Hematopoietic multipotent progenitor cell (in vitro differentiated cells): ENCODE measurements at regions not wholly inside any gene's neighbourhood (a gene's known extent, or its start where the extent isn't known, plus 50 kb on each side); places are given as distances from the start of the nearest gene placed in this dataset.
"Not testable (repeated sequence)": the region's sequence is repeated elsewhere in the genome, so short reads cannot be mapped to it uniquely, and the experiment has no call there.

Source experiments
- DNase-seq, 3 donors: peaks; one replicate each; pipeline ENCODE4 v3.0.0-alpha.2; 2011 to 2015; ENCODE audit warnings: low read depth in 2 of 3, low spot score in 2 of 3

DNA sequence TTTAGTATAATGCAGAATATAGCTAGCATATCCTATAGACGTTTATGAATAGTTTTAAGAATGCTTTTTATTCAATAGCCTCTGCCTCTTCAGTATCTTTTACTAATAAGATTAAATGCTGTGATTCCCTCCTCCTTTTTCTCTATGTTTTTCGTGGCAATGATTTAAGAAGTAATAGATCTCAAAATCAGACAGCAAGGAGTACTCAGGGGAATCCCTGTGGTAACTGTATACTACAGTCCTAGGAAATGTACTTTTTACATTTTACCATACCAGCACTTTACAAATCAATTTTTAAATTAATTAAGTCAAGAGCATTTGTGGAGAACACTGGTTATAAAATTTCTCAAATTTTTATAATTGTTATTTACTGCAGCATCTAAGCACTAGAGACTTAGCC lies 240.6 kb upstream of the CAND1 start:
- DNase-seq, result no peak

DNA sequence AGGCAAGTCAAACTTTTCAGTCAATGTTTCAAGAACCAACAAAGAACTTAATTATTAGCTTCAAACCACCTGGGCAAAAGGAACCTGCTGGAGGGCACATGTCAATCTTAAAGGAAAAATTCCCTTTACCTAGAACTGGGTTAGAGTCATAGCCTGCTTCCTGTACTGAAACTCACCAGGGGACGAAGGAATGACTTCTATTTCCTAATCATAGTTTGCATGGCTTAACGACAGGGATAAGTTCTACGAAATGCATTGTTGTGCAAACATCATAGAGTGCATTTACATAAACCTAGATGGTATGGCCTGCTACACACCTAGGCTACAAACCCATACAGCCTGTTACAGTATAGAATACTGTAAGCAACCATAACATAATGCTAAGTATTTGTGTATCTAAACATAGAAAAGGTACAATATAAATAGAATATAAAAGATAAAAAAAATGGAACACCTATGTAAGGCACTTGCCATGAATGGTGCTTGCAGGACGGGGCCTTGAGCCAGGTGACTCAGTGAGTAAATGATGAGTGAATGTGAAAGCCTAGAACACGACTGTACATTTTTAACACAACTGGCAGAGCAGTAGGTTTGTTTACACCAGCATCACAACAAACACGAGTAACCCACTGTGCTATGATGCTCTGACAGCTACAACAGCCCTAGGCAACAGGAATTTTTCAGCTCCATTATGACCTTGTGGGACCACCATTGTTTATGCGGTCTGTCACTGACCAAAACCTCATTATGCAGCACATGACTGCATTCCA lies 234.9 kb upstream of the CAND1 start:
- DNase-seq, result no peak

DNA sequence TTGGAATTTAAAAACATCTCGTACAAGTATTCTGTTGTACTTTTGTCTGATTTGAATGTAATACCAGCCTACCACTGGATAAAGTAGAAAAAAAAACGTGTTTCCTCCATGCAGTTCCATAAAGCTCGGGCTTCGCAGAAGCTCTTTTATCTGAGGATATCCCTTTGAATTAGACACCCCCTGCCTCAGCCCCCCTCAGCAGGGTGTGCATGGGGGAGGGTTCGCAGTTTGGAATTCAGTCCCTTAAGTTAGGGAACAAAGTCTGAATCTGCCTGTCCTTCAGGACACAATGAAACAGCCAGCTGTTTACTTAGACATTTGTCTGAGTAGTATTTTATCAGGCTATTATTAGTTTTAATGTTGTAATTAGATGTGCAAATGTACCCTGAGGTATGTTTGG lies 234.0 kb upstream of the CAND1 start:
- no peak for DNase-seq

DNA sequence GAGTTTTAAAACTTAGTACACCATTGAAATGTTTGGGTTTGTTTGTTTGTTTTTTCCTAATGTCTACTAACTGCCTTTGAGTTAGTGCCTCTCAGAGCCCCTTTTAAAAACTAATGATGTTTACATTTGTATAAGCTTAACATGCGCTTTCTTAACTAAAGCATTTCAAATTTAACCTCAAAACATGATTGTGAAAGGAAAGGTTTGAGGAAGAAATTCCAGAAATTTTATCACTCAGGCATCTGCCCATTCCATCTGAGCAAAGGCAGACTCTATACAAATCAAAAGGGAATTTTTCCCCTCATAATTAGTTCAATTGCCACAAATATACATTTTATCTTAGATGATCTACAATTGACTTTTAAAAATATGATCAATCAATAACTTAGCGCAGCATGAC lies 230.7 kb upstream of the CAND1 start:
- DNase-seq, result no peak

DNA sequence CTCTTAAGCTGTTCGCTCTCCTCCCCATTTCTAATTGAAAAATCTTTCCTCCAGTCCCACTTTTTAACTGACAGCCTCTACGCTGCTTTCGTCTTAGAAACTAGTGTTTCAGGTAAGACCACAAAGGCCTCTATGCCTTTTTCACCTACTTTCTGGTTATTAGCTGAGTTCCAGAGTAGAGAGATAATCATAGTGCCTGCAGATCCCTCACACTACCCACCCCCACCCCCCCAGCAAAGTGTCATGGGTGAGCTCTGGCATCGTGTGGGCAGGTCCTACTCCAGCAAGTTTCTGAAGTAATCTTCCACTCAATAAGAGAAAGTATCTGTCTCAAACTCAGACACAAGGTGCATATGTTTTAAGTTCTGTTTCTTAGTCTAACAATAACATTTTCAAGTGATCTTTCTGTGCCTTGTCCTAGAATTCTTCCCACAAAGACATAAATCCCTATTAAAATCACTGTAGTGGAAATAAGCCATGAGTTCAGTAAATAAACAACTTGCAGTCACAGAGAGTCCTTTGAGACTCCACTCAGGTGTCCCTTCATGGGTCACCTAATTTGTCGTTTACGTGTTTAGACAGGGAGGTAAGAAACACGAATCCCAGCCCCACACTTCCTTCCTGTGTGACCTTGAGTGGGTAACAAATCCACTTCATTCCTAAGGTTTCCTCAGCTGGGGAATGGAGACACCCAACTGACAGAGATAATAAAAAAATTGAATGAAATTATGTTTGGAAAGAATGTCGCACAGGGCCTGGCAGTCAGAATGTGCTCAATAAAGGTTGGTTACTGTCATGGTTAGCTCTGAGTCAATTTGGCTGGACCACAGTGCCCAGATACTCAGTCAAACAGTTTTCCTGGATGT lies 228.9 kb upstream of the CAND1 start:
- DNase-seq, result no peak

DNA sequence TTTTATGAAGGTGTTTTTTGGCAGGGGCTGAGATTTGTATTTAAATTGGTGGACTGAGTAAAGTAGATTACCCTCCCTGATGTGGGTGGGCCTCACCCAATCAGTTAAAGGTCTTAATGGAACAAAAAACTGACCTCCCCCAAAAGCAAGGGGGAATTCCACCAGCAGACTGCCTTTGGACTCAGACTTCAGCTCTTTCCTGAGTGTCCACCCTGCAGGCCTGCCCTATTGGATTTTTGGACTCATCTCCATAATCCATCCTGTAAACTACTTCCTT lies 228.4 kb upstream of the CAND1 start:
- no peak for DNase-seq

DNA sequence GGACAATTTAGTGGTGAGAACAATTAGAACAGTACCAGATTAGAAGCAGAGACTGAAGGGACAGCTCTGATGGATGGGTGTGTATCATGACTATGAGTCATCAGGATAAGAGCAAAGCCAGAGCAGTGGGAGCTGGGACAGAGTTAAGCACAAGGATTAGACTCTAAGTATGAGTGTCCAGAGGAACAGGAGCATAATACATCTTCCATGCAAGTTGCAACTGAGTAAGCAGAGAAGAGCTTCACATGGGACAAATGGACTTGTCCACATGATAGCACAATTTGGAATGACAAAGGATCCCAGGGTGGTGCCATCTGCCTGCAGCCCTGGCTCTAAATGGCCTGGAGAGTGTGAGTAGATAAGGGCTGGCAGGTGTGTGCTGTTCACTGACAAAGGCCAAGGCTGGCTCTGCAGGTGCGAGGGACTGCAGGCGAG lies 226.4 kb upstream of the CAND1 start:
- no peak for DNase-seq

DNA sequence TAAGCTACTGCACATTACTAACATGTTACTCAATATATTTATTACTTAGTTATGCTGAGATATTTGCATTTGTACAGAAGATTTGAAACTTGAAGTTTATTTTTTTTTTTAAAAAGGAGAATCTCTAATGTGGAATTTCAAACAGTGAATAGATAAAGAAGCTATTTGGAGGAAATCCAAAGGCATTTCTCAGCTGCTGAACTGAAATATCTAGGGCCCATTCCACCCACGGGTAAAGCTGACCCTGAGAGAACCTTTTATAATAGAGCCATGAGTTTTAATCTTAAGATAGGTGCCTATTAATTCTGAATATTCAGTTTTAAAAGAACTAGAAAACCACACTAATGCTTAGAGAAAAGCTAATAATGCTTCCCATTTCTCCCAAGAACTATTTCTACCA lies 225.4 kb upstream of the CAND1 start:
- no peak for DNase-seq

DNA sequence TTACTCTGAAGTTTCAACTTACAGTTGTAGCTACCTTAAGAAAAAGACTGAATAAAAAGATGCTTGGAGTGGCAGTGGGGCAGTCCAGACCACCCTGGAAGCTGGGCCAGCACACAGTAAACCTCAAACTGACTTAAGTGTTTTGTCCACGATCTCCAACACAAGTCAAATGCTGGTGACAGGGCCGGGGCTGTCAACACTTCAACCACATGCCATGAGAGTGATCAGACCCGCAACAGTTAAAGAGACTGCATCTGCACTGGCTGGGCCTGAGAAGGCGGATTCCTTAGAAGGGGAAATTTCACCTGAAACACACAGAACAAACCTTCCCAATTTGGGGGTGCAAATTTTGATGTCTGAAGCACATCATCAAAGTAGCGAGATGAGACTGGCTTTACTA lies 223.5 kb upstream of the CAND1 start:
- DNase-seq, result no peak

DNA sequence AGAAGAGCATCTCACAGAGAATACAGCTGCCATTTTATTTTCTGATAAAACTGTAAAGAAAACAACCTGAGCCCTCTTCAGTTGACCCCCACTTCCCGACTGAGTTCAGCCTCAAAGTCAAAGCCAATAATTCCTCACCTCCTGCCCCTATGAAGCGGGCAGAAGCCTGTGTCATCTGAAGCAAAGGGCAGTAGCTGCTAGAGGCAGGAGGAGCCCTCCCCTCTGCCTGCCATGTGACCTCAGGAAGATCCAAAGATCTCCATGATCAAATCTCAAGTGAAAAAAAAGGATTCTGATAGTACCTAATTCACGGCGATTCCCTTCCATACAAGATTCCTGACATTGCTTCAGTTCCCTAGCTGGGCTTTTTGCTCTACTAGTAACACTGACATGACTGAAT lies 223.1 kb upstream of the CAND1 start:
- DNase-seq, result no peak

DNA sequence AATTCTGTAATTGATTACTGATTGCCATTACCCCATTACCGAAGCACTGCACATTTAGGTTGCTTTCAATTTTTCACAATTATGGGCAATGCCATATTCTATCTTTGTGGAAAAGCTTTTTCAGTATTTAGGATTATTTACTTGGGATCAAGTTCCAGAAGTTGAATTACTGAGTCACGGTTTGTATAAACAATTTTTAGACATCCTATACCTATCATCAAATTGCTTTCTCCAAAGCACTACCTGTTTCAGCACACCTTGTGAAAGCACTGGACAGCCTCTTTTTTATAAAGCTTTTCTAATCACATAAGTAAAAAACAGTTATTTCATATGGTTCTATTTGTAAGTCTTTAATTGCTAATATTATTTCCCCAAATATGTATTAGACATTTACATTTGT lies 221.5 kb upstream of the CAND1 start:
- no peak for DNase-seq

DNA sequence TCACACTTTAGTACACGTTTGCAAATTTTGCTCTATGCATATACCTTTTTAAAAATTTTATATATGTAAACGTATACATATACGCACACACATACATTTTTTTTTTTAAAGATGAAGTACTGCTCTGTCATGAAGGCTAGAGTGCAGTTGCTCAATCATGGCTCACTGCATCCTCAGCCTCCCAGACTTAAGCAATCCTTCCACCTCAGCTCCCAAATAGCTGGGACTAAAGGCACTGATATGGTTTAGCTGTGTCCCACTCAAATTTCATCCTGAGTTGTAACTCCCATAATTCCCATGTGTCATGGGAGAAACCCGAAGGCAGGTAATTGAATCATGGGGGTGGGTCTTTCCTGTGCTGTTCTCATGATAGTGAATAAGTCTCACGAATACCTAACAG lies 220.8 kb upstream of the CAND1 start:
- DNase-seq, result no peak

DNA sequence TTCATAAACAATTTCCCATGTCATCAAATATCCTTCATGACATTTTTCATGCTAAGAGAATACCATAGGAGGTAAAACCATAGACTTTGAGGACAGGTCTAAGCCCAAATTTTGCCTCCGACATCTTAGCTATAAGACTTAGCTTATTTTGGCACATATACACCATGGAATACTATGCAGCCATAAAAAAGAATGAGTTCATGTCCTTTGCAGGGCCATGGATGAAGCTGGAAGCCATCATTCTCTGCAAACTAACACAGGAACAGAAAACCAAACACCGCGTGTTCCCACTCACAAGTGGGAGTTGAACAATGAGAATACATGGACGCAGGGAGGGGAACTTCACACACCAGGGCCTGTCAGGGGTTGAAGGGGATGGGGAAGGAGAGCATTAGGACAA lies 220.0 kb upstream of the CAND1 start:
- not testable (repeated sequence) for DNase-seq

DNA sequence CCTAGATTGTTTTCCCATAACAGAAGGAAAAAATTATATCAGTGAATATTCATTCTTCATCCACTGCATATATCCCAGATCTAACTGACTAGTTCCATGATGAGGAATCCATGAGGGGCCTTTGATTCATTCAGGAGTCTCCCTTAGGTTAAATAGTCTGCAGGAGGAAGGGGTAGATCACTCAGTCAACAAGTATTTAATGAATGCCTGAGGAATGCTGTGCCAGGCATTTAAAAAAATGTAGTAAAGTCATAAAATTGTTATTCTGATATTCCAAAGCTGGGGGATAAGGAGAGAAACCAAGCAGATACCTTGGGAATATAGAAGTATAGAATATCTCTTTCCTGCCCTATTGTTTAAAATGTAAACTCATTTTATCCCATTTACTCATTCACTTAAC lies 216.2 kb upstream of the CAND1 start:
- no peak for DNase-seq

DNA sequence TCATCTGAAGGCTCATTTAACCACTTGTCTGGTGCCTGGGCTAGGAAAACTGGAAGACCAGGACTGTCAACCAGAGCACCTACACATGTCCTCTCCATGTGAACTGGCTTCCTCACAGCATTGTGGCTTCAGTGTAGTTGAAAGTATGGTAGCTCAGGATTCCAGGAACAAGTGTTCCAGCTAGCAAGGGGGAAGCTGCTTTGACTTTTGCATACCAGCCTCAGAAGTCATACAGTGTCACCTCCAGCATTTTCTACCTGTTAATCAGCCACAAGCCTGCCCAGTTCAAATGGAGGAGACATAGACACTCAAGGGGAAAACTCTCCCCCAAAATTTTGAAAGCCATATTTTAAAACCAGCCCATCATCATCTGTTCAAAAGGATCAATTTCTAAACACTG lies 212.8 kb upstream of the CAND1 start:
- DNase-seq, result no peak

DNA sequence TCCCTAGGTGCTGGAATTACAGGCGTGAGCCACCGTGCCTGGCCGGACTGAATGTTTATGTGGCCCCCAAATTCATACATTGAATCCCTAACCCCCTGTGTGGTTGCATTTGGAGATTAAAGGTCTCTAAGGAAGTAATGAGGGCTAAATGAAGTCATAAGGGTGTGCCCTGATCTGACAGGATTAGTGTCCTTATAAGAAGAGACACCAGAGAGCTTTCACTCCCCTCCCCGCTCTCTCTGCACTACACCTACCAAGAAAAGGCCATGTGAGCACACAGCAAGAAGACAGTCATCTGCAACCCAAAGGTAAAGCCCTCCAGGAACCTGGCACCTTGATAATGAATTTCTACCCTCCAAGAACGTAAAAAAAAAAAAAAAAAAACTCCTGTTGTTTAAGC lies 212.1 kb upstream of the CAND1 start:
- no peak for DNase-seq

DNA sequence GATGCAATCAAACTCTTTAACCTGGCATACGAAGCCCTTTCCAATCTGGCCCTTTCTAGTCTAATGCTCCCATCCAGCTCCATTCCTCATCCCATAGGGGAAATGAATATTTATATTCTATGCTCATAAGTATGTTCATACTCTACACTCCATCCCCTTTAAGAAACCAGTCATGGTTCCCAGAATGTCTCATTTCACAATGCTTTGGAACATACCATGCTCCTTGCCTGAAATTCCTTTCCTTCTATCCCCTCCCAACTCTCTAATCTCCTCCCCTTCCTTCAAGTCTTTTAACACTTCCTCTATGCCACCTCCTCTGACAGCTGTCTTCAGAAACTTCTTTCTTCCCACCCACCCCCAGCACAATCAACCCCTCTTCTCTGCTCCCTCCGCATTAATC lies 207.0 kb upstream of the CAND1 start:
- no peak for DNase-seq

DNA sequence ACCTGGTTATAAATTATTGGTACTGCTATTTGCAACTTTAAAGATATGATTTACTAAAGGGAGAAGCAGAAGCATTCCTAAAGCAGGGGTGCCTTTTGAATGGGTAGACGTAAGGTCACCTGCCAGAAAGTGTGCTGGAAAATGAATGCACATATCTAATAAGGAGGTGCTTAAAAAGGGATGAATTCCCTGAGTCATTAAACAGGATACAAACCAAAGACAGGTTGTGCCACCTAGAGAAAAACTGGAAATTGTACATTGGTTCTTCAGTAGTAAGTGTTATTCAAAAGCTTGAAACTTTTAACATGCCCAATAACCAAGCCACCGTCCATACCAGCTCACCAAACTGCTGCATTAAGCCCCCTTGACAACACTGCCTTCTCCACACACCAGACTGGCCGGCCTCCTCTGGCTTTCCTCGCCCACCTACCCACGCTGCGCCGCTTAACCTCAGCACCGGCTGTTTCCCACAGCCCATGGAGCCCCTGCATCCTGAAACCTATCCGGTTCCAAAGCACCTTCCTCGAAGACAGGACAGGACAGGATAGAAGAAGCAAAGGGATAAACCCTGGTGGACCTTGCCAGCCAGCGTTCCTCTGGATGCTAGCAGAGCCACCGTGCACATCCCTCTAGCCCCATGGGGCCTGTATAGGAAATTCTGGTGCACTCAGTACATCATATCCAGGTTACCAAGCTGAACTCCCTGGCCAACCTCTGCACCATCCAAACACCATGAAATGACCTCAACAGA lies 201.5 kb upstream of the CAND1 start:
- DNase-seq, result no peak

DNA sequence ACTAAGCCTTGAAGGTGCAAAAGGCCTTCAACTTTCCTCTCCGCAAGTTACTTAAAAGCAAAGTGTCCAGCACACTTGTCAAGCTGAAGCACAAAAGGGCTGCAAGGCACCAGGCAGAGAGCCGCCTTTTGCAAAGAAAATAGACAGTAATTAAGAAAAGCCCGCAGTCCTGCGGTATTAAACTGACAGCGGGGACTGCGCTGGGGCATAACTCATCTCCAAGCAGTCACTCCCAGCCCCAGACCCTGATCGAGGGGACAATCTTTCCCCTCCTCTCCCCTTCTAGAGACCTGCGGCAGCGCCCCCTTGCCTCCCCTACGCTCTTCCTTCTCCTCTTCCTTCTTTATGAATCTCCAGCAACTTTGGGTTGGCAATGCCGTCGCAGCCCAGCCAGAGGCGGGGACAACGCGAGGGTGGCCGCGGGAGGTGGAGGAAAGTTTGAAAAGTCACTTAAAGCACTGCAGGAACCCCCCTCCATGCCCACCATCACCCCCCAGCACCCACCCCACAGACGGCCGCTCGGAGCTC lies 200.9 kb upstream of the CAND1 start:
- peak in 2 of 3 donors; percentile 22 to 26 for DNase-seq

DNA sequence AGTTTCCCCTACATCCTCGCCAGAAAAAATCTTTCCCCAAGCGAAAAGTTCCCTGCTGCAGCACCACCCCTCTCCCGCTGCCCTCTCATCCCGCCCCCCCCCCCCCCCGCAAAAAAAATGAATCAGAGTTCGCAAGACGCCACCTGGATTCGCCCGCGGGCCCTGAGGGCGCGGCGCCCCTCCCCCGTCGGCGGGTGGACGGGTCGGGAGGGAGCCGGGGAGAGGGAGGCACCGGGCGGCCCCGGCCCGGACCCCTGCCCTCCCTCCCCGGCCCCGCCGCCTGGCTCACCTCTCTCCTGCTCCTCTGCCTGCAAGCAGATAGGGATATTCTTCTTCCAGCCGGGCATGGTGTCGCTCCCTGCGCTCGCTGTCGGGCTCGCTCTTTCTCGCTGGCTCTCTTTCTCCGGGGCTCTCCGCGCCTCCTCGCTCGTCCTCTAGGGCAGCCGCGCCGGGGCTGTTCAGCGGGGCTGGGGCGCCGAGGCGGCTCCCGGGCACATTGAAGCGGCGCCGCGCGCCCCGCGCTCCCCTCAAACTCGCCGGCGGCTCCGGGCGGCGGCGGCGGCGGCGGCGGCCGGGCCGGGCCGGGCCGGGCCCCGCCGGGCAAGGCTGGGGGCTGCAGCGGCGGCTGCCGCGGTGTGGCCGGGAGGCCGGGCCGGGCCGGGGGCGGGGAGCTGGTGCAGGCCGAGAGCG lies 200.3 kb upstream of the CAND1 start:
- DNase-seq, result peak in 2 of 3 donors; percentile 47 to 57
